ENCODE measurements at regions not wholly inside any gene's neighbourhood (a gene's known extent, or its start where the extent isn't known, plus 50 kb on each side); places are given as distances from the start of the nearest gene placed in this dataset.

DNA sequence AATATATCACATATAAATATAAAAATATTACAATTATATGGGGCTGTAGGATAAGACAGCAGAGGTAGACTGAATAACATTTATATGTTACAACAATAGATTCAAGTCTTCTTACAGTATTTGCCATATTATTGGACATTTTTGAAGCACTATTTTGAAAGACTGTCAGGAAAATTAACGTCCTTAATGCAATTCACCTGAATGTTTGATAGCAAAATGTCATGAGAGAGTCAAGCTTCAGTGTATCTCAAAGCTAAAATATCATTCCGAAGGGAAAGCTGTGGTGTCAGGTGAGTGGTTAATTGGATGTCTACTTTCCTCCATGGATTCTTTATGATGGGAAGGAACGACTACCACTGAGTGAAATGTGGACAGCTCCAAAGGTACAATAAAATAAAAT is 1004.0 kb downstream of the HACE1 start:
- H3K4me1 Mint-ChIP-seq: no peaks in the 10 kb centered on the region
- no peak overlapping the region for H3K4me3 Mint-ChIP-seq
- H3K9me3 Mint-ChIP-seq: no peaks in the 10 kb centered on the region
- TF ChIP-seq, protein P1, sequence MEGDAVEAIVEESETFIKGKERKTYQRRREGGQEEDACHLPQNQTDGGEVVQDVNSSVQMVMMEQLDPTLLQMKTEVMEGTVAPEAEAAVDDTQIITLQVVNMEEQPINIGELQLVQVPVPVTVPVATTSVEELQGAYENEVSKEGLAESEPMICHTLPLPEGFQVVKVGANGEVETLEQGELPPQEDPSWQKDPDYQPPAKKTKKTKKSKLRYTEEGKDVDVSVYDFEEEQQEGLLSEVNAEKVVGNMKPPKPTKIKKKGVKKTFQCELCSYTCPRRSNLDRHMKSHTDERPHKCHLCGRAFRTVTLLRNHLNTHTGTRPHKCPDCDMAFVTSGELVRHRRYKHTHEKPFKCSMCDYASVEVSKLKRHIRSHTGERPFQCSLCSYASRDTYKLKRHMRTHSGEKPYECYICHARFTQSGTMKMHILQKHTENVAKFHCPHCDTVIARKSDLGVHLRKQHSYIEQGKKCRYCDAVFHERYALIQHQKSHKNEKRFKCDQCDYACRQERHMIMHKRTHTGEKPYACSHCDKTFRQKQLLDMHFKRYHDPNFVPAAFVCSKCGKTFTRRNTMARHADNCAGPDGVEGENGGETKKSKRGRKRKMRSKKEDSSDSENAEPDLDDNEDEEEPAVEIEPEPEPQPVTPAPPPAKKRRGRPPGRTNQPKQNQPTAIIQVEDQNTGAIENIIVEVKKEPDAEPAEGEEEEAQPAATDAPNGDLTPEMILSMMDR (IDR thresholded peaks at IDR 0.05): no peak
- no peak overlapping the region for H3K27ac Mint-ChIP-seq
- H3K36me3 Mint-ChIP-seq (ENCODE audit: low read depth): no peaks in the 10 kb centered on the region
- no peak for DNase-seq
- H3K27me3 Mint-ChIP-seq (ENCODE audit: low read depth, poor library complexity): no peaks in the 10 kb centered on the region

DNA sequence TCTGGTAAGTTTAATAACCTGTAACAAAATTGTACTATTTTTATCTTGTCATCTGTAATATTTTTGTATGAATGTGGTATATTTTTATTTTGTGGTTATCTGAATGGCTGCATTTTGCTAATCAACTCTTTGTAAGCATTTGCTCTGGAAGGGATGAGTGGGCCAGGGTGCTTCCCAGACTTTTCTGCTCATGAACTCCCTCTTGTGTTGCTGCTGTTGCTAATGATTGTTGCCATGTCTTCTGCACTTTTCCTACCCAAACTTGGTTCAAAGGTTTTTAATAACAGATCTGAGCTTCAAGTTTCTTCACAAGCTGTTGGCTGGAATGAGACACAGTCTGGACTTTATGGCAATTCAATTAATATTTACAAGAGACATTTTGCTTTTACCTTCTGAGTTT is 1005.7 kb downstream of the HACE1 start:
- Mint-ChIP-seq H3K4me1 (no peaks in the 10 kb centered on the region), H3K4me3 (no peak overlapping the region), H3K9me3 (no peaks in the 10 kb centered on the region), H3K27ac (no peak overlapping the region), H3K27me3 (ENCODE audit: low read depth, poor library complexity) (no peaks in the 10 kb centered on the region), H3K36me3 (ENCODE audit: low read depth) (no peaks in the 10 kb centered on the region)
- TF ChIP-seq, protein P1 (IDR thresholded peaks at IDR 0.05): no peak
- no peak for DNase-seq

DNA sequence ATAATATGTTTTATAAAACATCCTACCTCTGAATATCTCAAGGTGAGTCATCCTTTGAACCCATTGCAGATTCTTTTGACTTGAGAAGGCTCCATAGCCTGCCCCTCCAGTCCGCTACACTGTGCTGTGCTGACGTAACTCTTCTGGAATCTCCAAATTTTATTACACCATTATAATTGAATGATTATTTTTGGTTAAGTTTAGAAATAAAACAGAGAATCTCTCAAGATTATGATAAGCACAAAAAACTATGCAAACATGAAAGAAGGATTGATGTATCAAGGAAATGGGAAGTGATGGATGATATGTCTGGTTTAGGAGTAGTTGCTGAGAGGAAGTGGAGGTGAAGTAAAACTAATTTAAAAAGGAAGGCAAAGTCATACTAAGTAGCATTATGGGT is 1021.3 kb downstream of the HACE1 start:
- H3K27me3 Mint-ChIP-seq (ENCODE audit: low read depth, poor library complexity): no peaks in the 10 kb centered on the region
- no peak overlapping the region for H3K27ac Mint-ChIP-seq
- DNase-seq: no peak
- TF ChIP-seq, protein P1 (IDR thresholded peaks at IDR 0.05): no peak
- no peaks in the 10 kb centered on the region for H3K4me1 Mint-ChIP-seq
- H3K9me3 Mint-ChIP-seq: no peaks in the 10 kb centered on the region
- no peak overlapping the region for H3K4me3 Mint-ChIP-seq
- H3K36me3 Mint-ChIP-seq (ENCODE audit: low read depth): no peaks in the 10 kb centered on the region

DNA sequence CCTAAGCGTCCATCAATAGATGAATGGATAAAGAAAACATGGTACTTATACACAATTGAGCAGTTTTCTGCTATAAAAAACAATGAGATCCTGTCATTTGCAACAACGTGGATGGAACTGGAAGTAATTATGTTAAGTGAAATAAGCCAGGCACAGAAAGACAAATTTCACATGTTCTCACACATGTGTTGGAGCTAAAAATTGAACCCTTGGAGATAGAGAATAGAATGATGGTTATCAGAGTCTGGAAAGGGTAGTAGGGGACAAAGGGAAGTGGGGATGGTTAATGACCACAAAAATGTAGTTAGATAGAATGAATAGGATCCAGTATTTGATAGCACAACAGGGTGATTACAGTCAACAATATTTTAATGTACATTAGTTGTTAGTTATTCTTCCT is 1033.5 kb downstream of the HACE1 start:
- TF ChIP-seq, protein P1 (IDR thresholded peaks at IDR 0.05): no peak
- DNase-seq: no peak
- no peak overlapping the region for H3K4me3 Mint-ChIP-seq
- H3K9me3 Mint-ChIP-seq: peaks cover 2% of the 10 kb centered on the region
- H3K27ac Mint-ChIP-seq: peak overlapping the region; percentile 41
- H3K36me3 Mint-ChIP-seq (ENCODE audit: low read depth): no peaks in the 10 kb centered on the region
- no peaks in the 10 kb centered on the region for H3K27me3 Mint-ChIP-seq (ENCODE audit: low read depth, poor library complexity)
- H3K4me1 Mint-ChIP-seq: no peaks in the 10 kb centered on the region

DNA sequence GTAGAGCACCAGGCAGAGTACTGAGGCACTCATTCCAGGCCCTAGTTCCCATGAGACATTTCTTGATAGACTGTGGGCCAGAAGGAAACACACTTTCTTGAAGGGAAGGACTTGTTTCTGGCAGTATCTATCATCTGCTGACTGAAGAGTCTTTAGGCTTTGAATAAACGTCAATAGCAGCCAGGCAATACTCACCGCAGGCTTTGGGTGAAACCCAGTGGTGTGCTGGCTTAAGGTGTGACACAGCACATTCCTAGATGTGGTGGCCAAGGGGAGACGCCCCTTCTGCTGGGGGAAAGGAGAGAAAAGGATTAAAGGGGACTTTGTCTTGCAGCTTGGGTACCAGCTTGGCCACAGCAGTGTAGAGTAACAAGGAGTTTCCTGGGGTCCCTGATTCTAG is 1039.6 kb downstream of the HACE1 start:
- TF ChIP-seq, protein P1 (IDR thresholded peaks at IDR 0.05): no peak
- no peak overlapping the region for H3K27ac Mint-ChIP-seq

DNA sequence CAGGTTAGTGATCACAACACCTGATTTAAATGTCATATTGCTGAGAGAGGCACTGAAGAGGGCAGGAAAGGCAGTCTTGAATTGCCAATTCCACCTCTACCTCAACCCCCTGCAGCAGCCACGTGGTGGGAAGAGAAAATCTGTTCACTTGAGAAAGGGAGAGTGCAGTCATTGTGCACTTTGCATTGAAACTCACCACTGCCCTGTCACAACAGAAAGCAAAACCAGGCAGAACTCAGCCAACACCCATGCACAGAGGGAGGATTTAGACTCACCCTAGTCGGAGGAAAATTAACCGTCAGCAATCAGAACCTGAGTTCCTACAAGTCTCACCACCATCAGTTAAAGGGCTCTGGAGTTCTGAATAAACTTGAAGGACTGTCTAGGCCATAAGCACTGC is 1040.2 kb downstream of the HACE1 start:
- Mint-ChIP-seq H3K27ac (no peak overlapping the region), H3K36me3 (ENCODE audit: low read depth) (no peaks in the 10 kb centered on the region), H3K4me3 (no peak overlapping the region), H3K4me1 (no peaks in the 10 kb centered on the region), H3K27me3 (ENCODE audit: low read depth, poor library complexity) (no peaks in the 10 kb centered on the region), H3K9me3 (peaks cover 12% of the 10 kb centered on the region)
- TF ChIP-seq, protein P1 (IDR thresholded peaks at IDR 0.05): no peak
- DNase-seq: no peak

More for the DNA sequence above, 1039.6 kb downstream of the HACE1 start:
- DNase-seq: no peak
- H3K36me3 Mint-ChIP-seq (ENCODE audit: low read depth): no peaks in the 10 kb centered on the region
- H3K27me3 Mint-ChIP-seq (ENCODE audit: low read depth, poor library complexity): no peaks in the 10 kb centered on the region
- H3K4me3 Mint-ChIP-seq: no peak overlapping the region
- H3K9me3 Mint-ChIP-seq: peaks cover 12% of the 10 kb centered on the region
- H3K4me1 Mint-ChIP-seq: no peaks in the 10 kb centered on the region

Measured in nephron progenitor cell (in vitro differentiated cells).